ENCODE measurements at regions not wholly inside any gene's neighbourhood (a gene's known extent, or its start where the extent isn't known, plus 50 kb on each side); places are given as distances from the start of the nearest gene placed in this dataset.

GRCh38 chr15:92528736-92529135 lies 126.8 kb downstream of the FAM174B start:
- H2BK5ac ChIP-seq (ENCODE audit: low read length): no peak overlapping the region
- H3K14ac ChIP-seq (ENCODE audit: low read length): no peak overlapping the region
- H3K4ac ChIP-seq (ENCODE audit: low read length): no peak overlapping the region
- H2AK5ac ChIP-seq (ENCODE audit: low read depth, low read length): no peak overlapping the region
- H2BK12ac ChIP-seq (ENCODE audit: low read length): no peak overlapping the region
- H3K9ac ChIP-seq (ENCODE audit: low read depth, low read length, poor library complexity): no peak overlapping the region
- peaks cover 2 to 4% of the 10 kb centered on the region in 2 donors for H3K9me3 ChIP-seq (replicated peaks in 1 of 2; ENCODE audit: control insufficient read depth in 2 of 2, insufficient read depth in 1 of 2, low read depth in 1 of 2, low read length in 2 of 2)
- no peak overlapping the region for H3K18ac ChIP-seq (ENCODE audit: low read length)
- H3K4me2 ChIP-seq (ENCODE audit: insufficient read depth, low read length, poor library complexity, severe bottlenecking): no peak overlapping the region
- H3K36me3 ChIP-seq (replicated peaks in 1 of 2; ENCODE audit: control insufficient read depth in 2 of 2, insufficient read depth in 2 of 2, low read length in 2 of 2): no peaks in the 10 kb centered on the region
- H4K8ac ChIP-seq (ENCODE audit: low read depth, low read length): no peak overlapping the region
- H3K27ac ChIP-seq (replicated peaks; ENCODE audit: low read length): no peak overlapping the region
- H3K4me1 ChIP-seq (ENCODE audit: control insufficient read depth in 2 of 2, insufficient read depth in 1 of 2, low read depth in 1 of 2, low read length in 2 of 2): peaks cover 5 to 14% of the 10 kb centered on the region in 2 donors
- H2AFZ ChIP-seq (ENCODE audit: low read length): no peak overlapping the region
- no peak overlapping the region for H2BK15ac ChIP-seq (ENCODE audit: low read length)
- no peak overlapping the region for H3K4me3 ChIP-seq (ENCODE audit: low read length in 2 of 2)
- no peak overlapping the region for H2BK120ac ChIP-seq (ENCODE audit: low read depth, low read length)
- H3K23ac ChIP-seq (ENCODE audit: low read depth, low read length, poor library complexity): no peak overlapping the region
- no CpG with 5 or more reads among the region's 1 CpG for WGBS, 2 donors (ENCODE audit: extremely low coverage in 2 of 2, insufficient read length in 2 of 2, insufficient replicate concordance in 1 of 2)
- H3K79me1 ChIP-seq (ENCODE audit: low read depth, low read length): no peaks in the 10 kb centered on the region
- peaks cover 0 to 4% (median 0%) of the 10 kb centered on the region in 3 experiments for H3K27me3 ChIP-seq (ENCODE audit: control insufficient read depth in 3 of 3, insufficient read depth in 3 of 3, low read depth in 1 of 3, low read length in 3 of 3)
- no peak for DNase-seq (ENCODE audit: low spot score)
- no peak overlapping the region for H4K91ac ChIP-seq (ENCODE audit: low read depth, low read length, poor library complexity)

GRCh38 chr15:92527197-92527596 lies 128.4 kb downstream of the FAM174B start:
- no peak overlapping the region for H2BK120ac ChIP-seq (ENCODE audit: low read depth, low read length)
- H3K14ac ChIP-seq (ENCODE audit: low read length): no peak overlapping the region
- H3K79me1 ChIP-seq (ENCODE audit: low read depth, low read length): no peaks in the 10 kb centered on the region
- no peak overlapping the region for H3K4me2 ChIP-seq (ENCODE audit: insufficient read depth, low read length, poor library complexity, severe bottlenecking)
- peaks cover 0 to 4% of the 10 kb centered on the region in 2 donors for H3K9me3 ChIP-seq (replicated peaks in 1 of 2; ENCODE audit: control insufficient read depth in 2 of 2, insufficient read depth in 1 of 2, low read depth in 1 of 2, low read length in 2 of 2)
- no peak overlapping the region for H2BK5ac ChIP-seq (ENCODE audit: low read length)
- H2AFZ ChIP-seq (ENCODE audit: low read length): no peak overlapping the region
- H3K9ac ChIP-seq (ENCODE audit: low read depth, low read length, poor library complexity): no peak overlapping the region
- no peak overlapping the region for H2BK15ac ChIP-seq (ENCODE audit: low read length)
- no CpG with 5 or more reads among the region's 2 CpGs for WGBS, 2 donors (ENCODE audit: extremely low coverage in 2 of 2, insufficient read length in 2 of 2, insufficient replicate concordance in 1 of 2)
- H3K36me3 ChIP-seq (replicated peaks in 1 of 2; ENCODE audit: control insufficient read depth in 2 of 2, insufficient read depth in 2 of 2, low read length in 2 of 2): no peaks in the 10 kb centered on the region
- H2AK5ac ChIP-seq (ENCODE audit: low read depth, low read length): no peak overlapping the region
- no peak overlapping the region for H4K8ac ChIP-seq (ENCODE audit: low read depth, low read length)
- no peaks in the 10 kb centered on the region for H3K27me3 ChIP-seq (ENCODE audit: control insufficient read depth in 3 of 3, insufficient read depth in 3 of 3, low read depth in 1 of 3, low read length in 3 of 3)
- no peak overlapping the region for H4K91ac ChIP-seq (ENCODE audit: low read depth, low read length, poor library complexity)
- no peak overlapping the region for H3K23ac ChIP-seq (ENCODE audit: low read depth, low read length, poor library complexity)
- DNase-seq (ENCODE audit: low spot score): no peak
- H3K4ac ChIP-seq (ENCODE audit: low read length): no peak overlapping the region
- no peak overlapping the region for H3K18ac ChIP-seq (ENCODE audit: low read length)
- no peak overlapping the region for H2BK12ac ChIP-seq (ENCODE audit: low read length)
- H3K4me3 ChIP-seq (ENCODE audit: low read length in 2 of 2): no peak overlapping the region
- no peak overlapping the region for H3K27ac ChIP-seq (replicated peaks; ENCODE audit: low read length)
- peaks cover 2 to 14% of the 10 kb centered on the region in 2 donors for H3K4me1 ChIP-seq (ENCODE audit: control insufficient read depth in 2 of 2, insufficient read depth in 1 of 2, low read depth in 1 of 2, low read length in 2 of 2)

- Histone ChIP-seq H2BK12ac (ENCODE audit: low read length) (no peak overlapping the region), H3K4me3 (ENCODE audit: low read length in 2 of 2) (no peak overlapping the region), H4K91ac (ENCODE audit: low read depth, low read length, poor library complexity) (no peak overlapping the region), H3K9me3 (replicated peaks in 1 of 2; ENCODE audit: control insufficient read depth in 2 of 2, insufficient read depth in 1 of 2, low read depth in 1 of 2, low read length in 2 of 2) (peaks cover 0 to 8% of the 10 kb centered on the region in 2 donors), H3K79me1 (ENCODE audit: low read depth, low read length) (no peaks in the 10 kb centered on the region), H2BK5ac (ENCODE audit: low read length) (no peak overlapping the region), H3K4me1 (ENCODE audit: control insufficient read depth in 2 of 2, insufficient read depth in 1 of 2, low read depth in 1 of 2, low read length in 2 of 2) (peaks cover 2 to 14% of the 10 kb centered on the region in 2 donors), H3K27ac (replicated peaks; ENCODE audit: low read length) (no peak overlapping the region), H3K9ac (ENCODE audit: low read depth, low read length, poor library complexity) (no peak overlapping the region), H3K4ac (ENCODE audit: low read length) (no peak overlapping the region), H3K18ac (ENCODE audit: low read length) (no peak overlapping the region), H3K23ac (ENCODE audit: low read depth, low read length, poor library complexity) (no peak overlapping the region), H2AFZ (ENCODE audit: low read length) (peak overlapping the region; percentile 47), H3K14ac (ENCODE audit: low read length) (no peak overlapping the region), H3K36me3 (replicated peaks in 1 of 2; ENCODE audit: control insufficient read depth in 2 of 2, insufficient read depth in 2 of 2, low read length in 2 of 2) (no peaks in the 10 kb centered on the region), H2BK15ac (ENCODE audit: low read length) (no peak overlapping the region), H4K8ac (ENCODE audit: low read depth, low read length) (no peak overlapping the region), H3K4me2 (ENCODE audit: insufficient read depth, low read length, poor library complexity, severe bottlenecking) (no peak overlapping the region), H2AK5ac (ENCODE audit: low read depth, low read length) (no peak overlapping the region), H2BK120ac (ENCODE audit: low read depth, low read length) (no peak overlapping the region), H3K27me3 (ENCODE audit: control insufficient read depth in 3 of 3, insufficient read depth in 3 of 3, low read depth in 1 of 3, low read length in 3 of 3) (no peaks in the 10 kb centered on the region)
- no peak for DNase-seq (ENCODE audit: low spot score)
- WGBS, 2 donors (ENCODE audit: extremely low coverage in 2 of 2, insufficient read length in 2 of 2, insufficient replicate concordance in 1 of 2): no CpG with 5 or more reads among the region's 3 CpGs
These were observed 129.8 kb downstream of the FAM174B start for GRCh38 chr15:92525758-92526245.

- Histone ChIP-seq H3K18ac (ENCODE audit: low read length) (no peak overlapping the region), H2BK120ac (ENCODE audit: low read depth, low read length) (no peak overlapping the region), H3K4me3 (ENCODE audit: low read length in 2 of 2) (no peak overlapping the region), H2AFZ (ENCODE audit: low read length) (peak overlapping the region; percentile 47), H4K8ac (ENCODE audit: low read depth, low read length) (no peak overlapping the region), H3K9me3 (replicated peaks in 1 of 2; ENCODE audit: control insufficient read depth in 2 of 2, insufficient read depth in 1 of 2, low read depth in 1 of 2, low read length in 2 of 2) (peaks cover 0 to 13% of the 10 kb centered on the region in 2 donors), H4K91ac (ENCODE audit: low read depth, low read length, poor library complexity) (no peak overlapping the region), H3K27ac (replicated peaks; ENCODE audit: low read length) (no peak overlapping the region), H3K36me3 (replicated peaks in 1 of 2; ENCODE audit: control insufficient read depth in 2 of 2, insufficient read depth in 2 of 2, low read length in 2 of 2) (no peaks in the 10 kb centered on the region), H3K14ac (ENCODE audit: low read length) (no peak overlapping the region), H2BK12ac (ENCODE audit: low read length) (no peak overlapping the region), H2AK5ac (ENCODE audit: low read depth, low read length) (no peak overlapping the region), H3K4me1 (ENCODE audit: control insufficient read depth in 2 of 2, insufficient read depth in 1 of 2, low read depth in 1 of 2, low read length in 2 of 2) (peaks cover 2 to 14% of the 10 kb centered on the region in 2 donors), H2BK15ac (ENCODE audit: low read length) (no peak overlapping the region), H3K23ac (ENCODE audit: low read depth, low read length, poor library complexity) (no peak overlapping the region), H3K4ac (ENCODE audit: low read length) (no peak overlapping the region), H3K79me1 (ENCODE audit: low read depth, low read length) (no peaks in the 10 kb centered on the region), H3K9ac (ENCODE audit: low read depth, low read length, poor library complexity) (no peak overlapping the region), H2BK5ac (ENCODE audit: low read length) (no peak overlapping the region), H3K4me2 (ENCODE audit: insufficient read depth, low read length, poor library complexity, severe bottlenecking) (no peak overlapping the region), H3K27me3 (ENCODE audit: control insufficient read depth in 3 of 3, insufficient read depth in 3 of 3, low read depth in 1 of 3, low read length in 3 of 3) (no peaks in the 10 kb centered on the region)
- DNase-seq (ENCODE audit: low spot score): no peak
- WGBS, 2 donors (ENCODE audit: extremely low coverage in 2 of 2, insufficient read length in 2 of 2, insufficient replicate concordance in 1 of 2): no CpG with 5 or more reads among the region's 7 CpGs
These were observed 130.6 kb downstream of the FAM174B start for GRCh38 chr15:92524874-92525565.

All from neuronal stem cell (in vitro differentiated cells).